ENCODE measurements at regions not wholly inside any gene's neighbourhood (a gene's known extent, or its start where the extent isn't known, plus 50 kb on each side); places are given as distances from the start of the nearest gene placed in this dataset.

DNA sequence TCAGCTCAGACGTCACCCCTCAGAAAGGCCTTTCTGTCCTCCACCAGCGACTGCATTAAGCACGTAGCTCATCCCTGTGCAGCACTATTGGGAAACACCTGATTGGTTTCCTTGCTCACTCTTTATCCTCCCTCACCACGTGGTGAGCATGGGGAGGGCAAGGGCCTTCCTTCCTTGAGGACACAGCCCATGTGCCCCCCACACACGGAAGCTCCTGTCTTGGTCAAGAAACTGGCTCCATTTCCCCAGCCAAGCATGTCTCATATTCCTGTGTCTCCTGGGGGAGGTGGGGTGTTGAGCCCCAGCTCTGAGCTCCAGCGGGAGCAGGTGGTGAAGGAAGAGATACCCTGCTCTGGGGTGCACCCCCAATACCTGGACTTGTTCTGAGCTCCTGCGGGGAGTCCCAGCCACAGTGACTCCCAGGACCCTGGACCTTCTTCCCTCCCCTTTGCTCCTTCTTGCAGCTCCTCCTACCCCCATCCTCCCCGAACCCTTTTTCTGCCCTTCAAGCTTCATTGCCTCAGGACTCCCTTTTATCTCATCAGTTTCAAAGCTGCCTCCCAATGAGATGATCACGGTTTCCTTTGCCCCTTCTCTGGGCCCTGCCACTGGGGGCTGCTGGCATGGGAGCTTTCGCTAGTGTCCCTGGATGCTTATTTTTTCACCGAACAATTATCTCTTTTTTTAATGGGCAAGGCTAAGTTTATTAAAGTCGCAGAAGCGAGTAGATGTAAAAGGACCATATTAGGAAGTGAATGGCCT lies 230.1 kb downstream of the TFAP2C start (continued):
- TF ChIP-seq, protein P1, sequence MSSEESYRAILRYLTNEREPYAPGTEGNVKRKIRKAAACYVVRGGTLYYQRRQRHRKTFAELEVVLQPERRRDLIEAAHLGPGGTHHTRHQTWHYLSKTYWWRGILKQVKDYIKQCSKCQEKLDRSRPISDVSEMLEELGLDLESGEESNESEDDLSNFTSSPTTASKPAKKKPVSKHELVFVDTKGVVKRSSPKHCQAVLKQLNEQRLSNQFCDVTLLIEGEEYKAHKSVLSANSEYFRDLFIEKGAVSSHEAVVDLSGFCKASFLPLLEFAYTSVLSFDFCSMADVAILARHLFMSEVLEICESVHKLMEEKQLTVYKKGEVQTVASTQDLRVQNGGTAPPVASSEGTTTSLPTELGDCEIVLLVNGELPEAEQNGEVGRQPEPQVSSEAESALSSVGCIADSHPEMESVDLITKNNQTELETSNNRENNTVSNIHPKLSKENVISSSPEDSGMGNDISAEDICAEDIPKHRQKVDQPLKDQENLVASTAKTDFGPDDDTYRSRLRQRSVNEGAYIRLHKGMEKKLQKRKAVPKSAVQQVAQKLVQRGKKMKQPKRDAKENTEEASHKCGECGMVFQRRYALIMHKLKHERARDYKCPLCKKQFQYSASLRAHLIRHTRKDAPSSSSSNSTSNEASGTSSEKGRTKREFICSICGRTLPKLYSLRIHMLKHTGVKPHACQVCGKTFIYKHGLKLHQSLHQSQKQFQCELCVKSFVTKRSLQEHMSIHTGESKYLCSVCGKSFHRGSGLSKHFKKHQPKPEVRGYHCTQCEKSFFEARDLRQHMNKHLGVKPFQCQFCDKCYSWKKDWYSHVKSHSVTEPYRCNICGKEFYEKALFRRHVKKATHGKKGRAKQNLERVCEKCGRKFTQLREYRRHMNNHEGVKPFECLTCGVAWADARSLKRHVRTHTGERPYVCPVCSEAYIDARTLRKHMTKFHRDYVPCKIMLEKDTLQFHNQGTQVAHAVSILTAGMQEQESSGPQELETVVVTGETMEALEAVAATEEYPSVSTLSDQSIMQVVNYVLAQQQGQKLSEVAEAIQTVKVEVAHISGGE (CRISPR knock-in tag; IDR thresholded peaks at IDR 0.05), result no peak
- no peak for TF ChIP-seq HCFC1 (IDR thresholded peaks at IDR 0.05; ENCODE audit: low read length)
- TF ChIP-seq POLR2AphosphoS2 (IDR thresholded peaks at IDR 0.05; ENCODE audit: low read depth, low read length), result no peak
- TF ChIP-seq IRF4 (IDR thresholded peaks at IDR 0.05; ENCODE audit: low read depth, low read length), result no peak
- no peak for TF ChIP-seq SRF (IDR thresholded peaks at IDR 0.05; ENCODE audit: low read depth in 2 of 2, low read length in 2 of 2)

DNA sequence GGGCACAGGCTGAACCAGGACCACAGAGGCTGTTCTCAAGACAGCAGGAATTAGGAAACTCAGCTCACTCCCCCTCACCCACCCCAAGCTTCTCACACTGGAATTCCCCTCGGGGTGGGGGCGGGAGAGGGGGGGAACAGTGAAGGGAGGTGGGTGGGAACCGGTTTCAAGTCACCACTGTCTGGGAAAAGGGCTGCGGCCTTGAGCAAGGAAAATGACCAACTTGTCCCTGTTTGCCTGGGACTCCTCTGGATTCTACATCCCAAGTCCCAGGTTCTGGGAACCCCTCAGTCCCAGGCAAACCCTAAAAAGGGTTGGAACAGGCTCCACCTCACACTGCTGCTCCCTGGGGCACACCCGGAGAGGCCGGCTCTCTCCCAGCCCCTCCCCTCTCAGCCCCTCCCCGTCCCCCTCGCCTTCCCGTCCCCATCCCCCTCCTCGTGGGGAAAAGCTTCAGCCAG lies 230.7 kb downstream of the TFAP2C start:
- FAIRE-seq (no peak), ATAC-seq (no peak), DNase-seq (ENCODE audit: low read depth, low spot score) (no peak)
- no peak overlapping the region for H2AFZ ChIP-seq (ENCODE audit: control insufficient read depth, low read depth, low read length)
- no peak overlapping the region for H3K9ac ChIP-seq (ENCODE audit: control insufficient read depth, insufficient read depth, low read length)
- no peak overlapping the region for H3K4me2 ChIP-seq (ENCODE audit: control insufficient read depth, insufficient read depth)
- ChIA-PET CTCF (no interaction called here), RAD21 (ENCODE audit: unreplicated experiment) (no interaction called here), SMC1A (ENCODE audit: uncharacterized antibody, unreplicated experiment) (no interaction called here), POLR2A (no interaction called here)
- 33% methylated on average over 2 of the region's 10 CpGs for WGBS (ENCODE audit: insufficient coverage, insufficient replicate concordance, low lambda C conversion rate, missing lambda C conversion rate)
- H3K27me3 ChIP-seq (replicated peaks in 1 of 2; ENCODE audit: control insufficient read depth in 2 of 2, insufficient read depth in 2 of 2, low read length in 1 of 2), result peaks cover 0 to 2% of the 10 kb centered on the region in 2 experiments; a peak in 1 of 4 replicates
- no peaks in the 10 kb centered on the region for H3K36me3 ChIP-seq (ENCODE audit: control insufficient read depth in 2 of 2, insufficient read depth in 2 of 2, low read length in 1 of 2)
- H3K79me2 ChIP-seq (ENCODE audit: control insufficient read depth, insufficient read depth, low read length), result no peaks in the 10 kb centered on the region
- no TSS peak for BruUV-seq (replicated peaks)
- no peak overlapping the region for H3K4me3 ChIP-seq
- intact Hi-C loops (cut with micrococcal nuclease; ENCODE audit: unreplicated experiment) (no loop called here), in situ Hi-C loops (cut with MboI) (no loop called here)
- H3K4me1 ChIP-seq (ENCODE audit: control insufficient read depth, insufficient read depth, low read length), result no peaks in the 10 kb centered on the region
- no peak overlapping the region for H3K27ac ChIP-seq (ENCODE audit: control insufficient read depth, insufficient read depth)
- H3K9me3 ChIP-seq (replicated peaks; ENCODE audit: control insufficient read depth, insufficient read depth, low read length), result no peaks in the 10 kb centered on the region
- H4K20me1 ChIP-seq (ENCODE audit: control insufficient read depth, insufficient read depth), result no peaks in the 10 kb centered on the region
- TF ChIP-seq SMC3 (IDR thresholded peaks at IDR 0.05; ENCODE audit: borderline replicate concordance, low read length), result no peak
- TF ChIP-seq, protein P2, sequence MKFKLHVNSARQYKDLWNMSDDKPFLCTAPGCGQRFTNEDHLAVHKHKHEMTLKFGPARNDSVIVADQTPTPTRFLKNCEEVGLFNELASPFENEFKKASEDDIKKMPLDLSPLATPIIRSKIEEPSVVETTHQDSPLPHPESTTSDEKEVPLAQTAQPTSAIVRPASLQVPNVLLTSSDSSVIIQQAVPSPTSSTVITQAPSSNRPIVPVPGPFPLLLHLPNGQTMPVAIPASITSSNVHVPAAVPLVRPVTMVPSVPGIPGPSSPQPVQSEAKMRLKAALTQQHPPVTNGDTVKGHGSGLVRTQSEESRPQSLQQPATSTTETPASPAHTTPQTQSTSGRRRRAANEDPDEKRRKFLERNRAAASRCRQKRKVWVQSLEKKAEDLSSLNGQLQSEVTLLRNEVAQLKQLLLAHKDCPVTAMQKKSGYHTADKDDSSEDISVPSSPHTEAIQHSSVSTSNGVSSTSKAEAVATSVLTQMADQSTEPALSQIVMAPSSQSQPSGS (IDR thresholded peaks at IDR 0.05; ENCODE audit: low read length), result no peak
- TF ChIP-seq, protein P3, sequence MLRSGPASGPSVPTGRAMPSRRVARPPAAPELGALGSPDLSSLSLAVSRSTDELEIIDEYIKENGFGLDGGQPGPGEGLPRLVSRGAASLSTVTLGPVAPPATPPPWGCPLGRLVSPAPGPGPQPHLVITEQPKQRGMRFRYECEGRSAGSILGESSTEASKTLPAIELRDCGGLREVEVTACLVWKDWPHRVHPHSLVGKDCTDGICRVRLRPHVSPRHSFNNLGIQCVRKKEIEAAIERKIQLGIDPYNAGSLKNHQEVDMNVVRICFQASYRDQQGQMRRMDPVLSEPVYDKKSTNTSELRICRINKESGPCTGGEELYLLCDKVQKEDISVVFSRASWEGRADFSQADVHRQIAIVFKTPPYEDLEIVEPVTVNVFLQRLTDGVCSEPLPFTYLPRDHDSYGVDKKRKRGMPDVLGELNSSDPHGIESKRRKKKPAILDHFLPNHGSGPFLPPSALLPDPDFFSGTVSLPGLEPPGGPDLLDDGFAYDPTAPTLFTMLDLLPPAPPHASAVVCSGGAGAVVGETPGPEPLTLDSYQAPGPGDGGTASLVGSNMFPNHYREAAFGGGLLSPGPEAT (IDR thresholded peaks at IDR 0.05; ENCODE audit: low read depth), result no peak
- TF ChIP-seq NFYB (IDR thresholded peaks at IDR 0.05; ENCODE audit: insufficient read depth, low read depth, low read length), result no peak
- TF ChIP-seq ZNF622 (IDR thresholded peaks at IDR 0.05), result no peak
- TF ChIP-seq CHD2 (IDR thresholded peaks at IDR 0.05; ENCODE audit: borderline replicate concordance, low read depth, low read length), result no peak
- no peak for TF ChIP-seq NR2C2 (IDR thresholded peaks at IDR 0.05; ENCODE audit: borderline replicate concordance, control insufficient read depth, insufficient read length, low read depth)
- TF ChIP-seq FOXK2 (IDR thresholded peaks at IDR 0.05), result no peak
- no peak for TF ChIP-seq YY1 (IDR thresholded peaks at IDR 0.05; ENCODE audit: low read depth, low read length)
- no peak for TF ChIP-seq BCL3 (IDR thresholded peaks at IDR 0.05; ENCODE audit: borderline replicate concordance, insufficient read depth, low read depth, low read length, poor library complexity, severe bottlenecking)
